ENCODE measurements at regions not wholly inside any gene's neighbourhood (a gene's known extent, or its start where the extent isn't known, plus 50 kb on each side); places are given as distances from the start of the nearest gene placed in this dataset.

DNA sequence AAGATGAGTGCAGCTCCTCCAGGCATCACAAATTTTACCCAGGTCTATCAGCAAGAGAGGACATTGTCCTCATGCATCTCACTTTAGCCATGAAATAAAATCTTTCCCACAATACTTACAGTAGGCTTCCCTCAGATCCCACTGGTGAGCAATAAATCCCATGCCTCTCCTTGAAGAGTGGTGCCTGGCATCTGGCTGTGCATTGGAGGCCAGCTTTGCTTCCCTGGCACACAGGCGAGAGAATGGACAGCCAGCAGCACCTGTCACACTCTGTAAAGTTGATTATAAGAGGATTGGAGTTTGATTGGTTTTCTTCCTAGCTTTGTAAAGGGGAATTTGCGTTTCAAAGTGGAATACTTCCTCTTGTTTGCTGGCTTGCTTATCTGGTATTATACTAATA, 1153.9 kb downstream of the AACS start:
- Mint-ChIP-seq H3K27me3 (ENCODE audit: insufficient read depth) (no peaks in the 10 kb centered on the region; the same call in 1 of the 2 replicates), H3K4me3 (no peak overlapping the region), H3K4me1 (ENCODE audit: low read depth) (no peaks in the 10 kb centered on the region), H3K36me3 (ENCODE audit: low read depth) (no peaks in the 10 kb centered on the region), H3K9me3 (peaks cover 40% of the 10 kb centered on the region), H3K27ac (no peak overlapping the region)
- no peak for DNase-seq
- TF ChIP-seq, protein P1, sequence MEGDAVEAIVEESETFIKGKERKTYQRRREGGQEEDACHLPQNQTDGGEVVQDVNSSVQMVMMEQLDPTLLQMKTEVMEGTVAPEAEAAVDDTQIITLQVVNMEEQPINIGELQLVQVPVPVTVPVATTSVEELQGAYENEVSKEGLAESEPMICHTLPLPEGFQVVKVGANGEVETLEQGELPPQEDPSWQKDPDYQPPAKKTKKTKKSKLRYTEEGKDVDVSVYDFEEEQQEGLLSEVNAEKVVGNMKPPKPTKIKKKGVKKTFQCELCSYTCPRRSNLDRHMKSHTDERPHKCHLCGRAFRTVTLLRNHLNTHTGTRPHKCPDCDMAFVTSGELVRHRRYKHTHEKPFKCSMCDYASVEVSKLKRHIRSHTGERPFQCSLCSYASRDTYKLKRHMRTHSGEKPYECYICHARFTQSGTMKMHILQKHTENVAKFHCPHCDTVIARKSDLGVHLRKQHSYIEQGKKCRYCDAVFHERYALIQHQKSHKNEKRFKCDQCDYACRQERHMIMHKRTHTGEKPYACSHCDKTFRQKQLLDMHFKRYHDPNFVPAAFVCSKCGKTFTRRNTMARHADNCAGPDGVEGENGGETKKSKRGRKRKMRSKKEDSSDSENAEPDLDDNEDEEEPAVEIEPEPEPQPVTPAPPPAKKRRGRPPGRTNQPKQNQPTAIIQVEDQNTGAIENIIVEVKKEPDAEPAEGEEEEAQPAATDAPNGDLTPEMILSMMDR (IDR thresholded peaks at IDR 0.05): no peak

DNA sequence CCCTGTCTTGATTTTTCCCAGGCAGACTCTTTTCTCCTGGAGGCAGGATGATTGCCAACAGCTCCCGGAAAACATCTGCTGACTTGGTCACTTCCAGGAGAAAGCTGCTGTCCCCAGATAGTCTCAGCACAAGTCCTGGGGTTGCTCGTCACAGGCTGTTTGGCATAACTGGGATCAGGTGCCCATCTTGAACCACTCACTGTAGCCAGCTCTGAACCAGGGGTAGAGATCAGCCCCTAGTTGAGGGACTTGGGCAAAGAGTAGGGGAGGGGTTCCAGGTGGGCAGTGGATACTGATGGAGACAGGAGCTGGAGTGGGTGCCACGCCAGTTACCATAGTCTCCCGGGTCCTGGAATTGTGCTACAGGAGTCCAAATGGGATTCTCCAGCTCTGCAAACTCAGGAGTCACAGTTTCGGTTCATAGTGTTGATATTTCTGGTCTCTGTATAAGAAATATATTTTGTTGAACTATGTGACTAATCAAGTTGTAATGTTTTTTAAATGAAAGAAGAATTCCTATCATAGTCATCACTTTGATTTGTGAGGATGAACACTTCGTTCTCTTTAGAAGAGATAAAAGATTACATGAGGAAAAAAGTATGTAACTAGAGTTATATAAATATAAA, 1154.5 kb downstream of the AACS start:
- DNase-seq: no peak
- Mint-ChIP-seq H3K36me3 (ENCODE audit: low read depth) (no peaks in the 10 kb centered on the region), H3K27me3 (ENCODE audit: insufficient read depth) (no peaks in the 10 kb centered on the region; the same call in 1 of the 2 replicates), H3K4me3 (no peak overlapping the region), H3K27ac (no peak overlapping the region), H3K4me1 (ENCODE audit: low read depth) (no peaks in the 10 kb centered on the region), H3K9me3 (peaks cover 38% of the 10 kb centered on the region)
- TF ChIP-seq, protein P1 (IDR thresholded peaks at IDR 0.05): no peak

GRCh38 chr12:126224032-126224431, 1158.8 kb downstream of the AACS start:
- peaks cover 48% of the 10 kb centered on the region for H3K9me3 Mint-ChIP-seq

GRCh38 chr12:126228936-126229335, 1163.7 kb downstream of the AACS start:
- Mint-ChIP-seq H3K27ac (no peak overlapping the region), H3K4me3 (no peak overlapping the region), H3K36me3 (ENCODE audit: low read depth) (peaks cover 8% of the 10 kb centered on the region), H3K4me1 (ENCODE audit: low read depth) (no peaks in the 10 kb centered on the region), H3K9me3 (peaks cover 62% of the 10 kb centered on the region), H3K27me3 (ENCODE audit: insufficient read depth) (no peaks in the 10 kb centered on the region)
- no peak for DNase-seq
- TF ChIP-seq, protein P1 (IDR thresholded peaks at IDR 0.05): no peak

More at GRCh38 chr12:126224032-126224431, 1158.8 kb downstream of the AACS start:
- Mint-ChIP-seq H3K27ac (no peak overlapping the region), H3K36me3 (ENCODE audit: low read depth) (no peaks in the 10 kb centered on the region), H3K4me3 (no peak overlapping the region), H3K27me3 (ENCODE audit: insufficient read depth) (no peaks in the 10 kb centered on the region; the same call in 1 of the 2 replicates), H3K4me1 (ENCODE audit: low read depth) (no peaks in the 10 kb centered on the region)
- no peak for DNase-seq
- TF ChIP-seq, protein P1 (IDR thresholded peaks at IDR 0.05): no peak

DNA sequence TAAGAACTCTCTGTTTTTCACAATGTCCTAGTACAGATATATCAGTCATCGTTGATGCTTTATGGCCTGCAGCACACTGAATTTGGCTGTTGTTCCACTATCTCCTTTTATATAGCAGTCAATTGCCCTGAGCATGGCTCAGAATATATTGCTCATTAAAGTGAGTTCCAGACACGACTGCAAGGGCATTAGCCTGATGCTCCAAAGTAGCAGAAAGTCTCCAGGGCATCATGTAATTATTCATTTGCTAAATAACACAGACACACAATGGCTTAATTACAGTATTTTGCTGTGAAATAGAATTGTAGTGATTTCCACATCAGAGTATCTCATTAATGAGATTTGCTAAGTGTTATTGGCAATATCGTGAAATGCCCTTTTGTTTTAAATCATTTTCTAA, 1167.5 kb downstream of the AACS start:
- Mint-ChIP-seq H3K4me1 (ENCODE audit: low read depth) (no peaks in the 10 kb centered on the region), H3K9me3 (peaks cover 58% of the 10 kb centered on the region), H3K4me3 (no peak overlapping the region), H3K27me3 (ENCODE audit: insufficient read depth) (no peaks in the 10 kb centered on the region), H3K36me3 (ENCODE audit: low read depth) (peaks cover 17% of the 10 kb centered on the region), H3K27ac (no peak overlapping the region)
- TF ChIP-seq, protein P1 (IDR thresholded peaks at IDR 0.05): no peak
- DNase-seq: no peak
